Testis (tissue), 2 donors: ENCODE measurements at regions not wholly inside any gene's neighbourhood (a gene's known extent, or its start where the extent isn't known, plus 50 kb on each side); places are given as distances from the start of the nearest gene placed in this dataset.

Source experiments
- DNase-seq: peaks from one replicate; pipeline ENCODE4 v3.0.0-alpha.2; 2019
- H3K27ac ChIP-seq, 2 donors: fragments of 200-600 bp; sonication (generic); one replicate each; pipeline ENCODE4 v1.5.1; 2019
- H3K27me3 ChIP-seq: fragments of 200-600 bp; sonication (generic); one replicate; pipeline ENCODE4 v1.5.1; 2019
- H3K36me3 ChIP-seq: fragments of 200-600 bp; sonication (generic); one replicate; pipeline ENCODE4 v1.5.1; 2017; ENCODE audit warnings: low read depth; ENCODE audit errors: missing control alignments
- H3K4me1 ChIP-seq: fragments of 200-600 bp; sonication (generic); one replicate; pipeline ENCODE4 v1.5.1; 2019
- H3K4me3 ChIP-seq, 2 donors: fragments of 200-600 bp; sonication (generic); one replicate each; pipeline ENCODE4 v1.5.1; 2017 to 2019
- H3K9me3 ChIP-seq: fragments of 200-600 bp; sonication (generic); one replicate; pipeline ENCODE4 v1.5.1; 2017
- CTCF ChIP-seq, 3 experiments: fragments of 450-650 bp in 2 of 3; fragments of 200-600 bp in 1 of 3; sonication (generic) in 1 of 3; IDR thresholded peaks; one replicate each; pipeline ENCODE4 v1.5.1; 2016 to 2019; ENCODE audit warnings: antibody characterized with exemption in 3 of 3, mild to moderate bottlenecking in 2 of 3, moderate library complexity in 1 of 3
- POLR2A ChIP-seq: fragments of 450-650 bp; IDR thresholded peaks from one replicate; pipeline ENCODE4 v1.6.1; 2017; ENCODE audit warnings: antibody characterized with exemption, mild to moderate bottlenecking, moderate library complexity
- WGBS, 2 donors: methylation state at CpG; one replicate each; pipeline ENCODE4 v1.1.5; 2018; 5-methylcytosine and 5-hydroxymethylcytosine counted together
- intact Hi-C: fragments of 100-400 bp; cut with DNase I; formaldehyde crosslinking; loops from one replicate; pipeline ENCODE4 v1.15.1; 2023; ENCODE audit warnings: low total_unique reads

- 70 to 80% methylated on average over 4 of the region's 4 CpGs for WGBS, 2 donors
- intact Hi-C loops, result no loop called here
- no peak for DNase-seq
- Histone ChIP-seq H3K4me3 (no peak overlapping the region), H3K9me3 (no peaks in the 10 kb centered on the region), H3K4me1 (peaks cover 5% of the 10 kb centered on the region), H3K27me3 (no peaks in the 10 kb centered on the region), H3K27ac (no peak overlapping the region), H3K36me3 (no peaks in the 10 kb centered on the region)
- TF ChIP-seq POLR2A (no peak), CTCF (IDR thresholded peaks at IDR 0.05) (no peak)
Observed at GRCh38 chr3:117287602-117288001, 578.0 kb downstream of the TUSC7 start.

GRCh38 chr3:117291476-117291875 lies 581.9 kb downstream of the TUSC7 start:
- 47 to 56% methylated on average over 1 of the region's 1 CpG for WGBS, 2 donors
- Histone ChIP-seq H3K9me3 (no peaks in the 10 kb centered on the region), H3K4me3 (no peak overlapping the region), H3K27me3 (no peaks in the 10 kb centered on the region), H3K36me3 (no peaks in the 10 kb centered on the region), H3K4me1 (no peaks in the 10 kb centered on the region), H3K27ac (no peak overlapping the region)
- intact Hi-C loops, result no loop called here
- TF ChIP-seq CTCF (IDR thresholded peaks at IDR 0.05) (no peak), POLR2A (no peak)
- no peak for DNase-seq

- intact Hi-C loops, result no loop called here
- Histone ChIP-seq H3K4me3 (no peak overlapping the region), H3K9me3 (no peaks in the 10 kb centered on the region), H3K27ac (no peak overlapping the region), H3K27me3 (no peaks in the 10 kb centered on the region), H3K36me3 (no peaks in the 10 kb centered on the region), H3K4me1 (no peaks in the 10 kb centered on the region)
- no peak for DNase-seq
- TF ChIP-seq POLR2A (no peak), CTCF (IDR thresholded peaks at IDR 0.05) (no peak)
- 79 to 93% methylated on average over 1 of the region's 1 CpG for WGBS, 2 donors
Observed at GRCh38 chr3:117297065-117297464, 587.5 kb downstream of the TUSC7 start.

- intact Hi-C loops, result no loop called here
- H3K27me3 ChIP-seq, result no peaks in the 10 kb centered on the region
- no peak overlapping the region for H3K4me3 ChIP-seq
- H3K4me1 ChIP-seq, result no peaks in the 10 kb centered on the region
- no peak for DNase-seq
- 86 to 89% methylated on average over 2 of the region's 2 CpGs for WGBS, 2 donors
- TF ChIP-seq CTCF (IDR thresholded peaks at IDR 0.05), result no peak
- TF ChIP-seq POLR2A, result no peak
- no peak overlapping the region for H3K27ac ChIP-seq
- no peaks in the 10 kb centered on the region for H3K9me3 ChIP-seq
- no peaks in the 10 kb centered on the region for H3K36me3 ChIP-seq
Observed at GRCh38 chr3:117297541-117297940, 588.0 kb downstream of the TUSC7 start.

GRCh38 chr3:117298273-117298672 lies 588.7 kb downstream of the TUSC7 start:
- Histone ChIP-seq H3K4me1 (no peaks in the 10 kb centered on the region), H3K27ac (no peak overlapping the region), H3K9me3 (no peaks in the 10 kb centered on the region), H3K4me3 (no peak overlapping the region), H3K27me3 (no peaks in the 10 kb centered on the region), H3K36me3 (no peaks in the 10 kb centered on the region)
- intact Hi-C loops, result no loop called here
- TF ChIP-seq CTCF (IDR thresholded peaks at IDR 0.05) (no peak), POLR2A (no peak)
- no peak for DNase-seq
